ENCODE measurements at regions not wholly inside any gene's neighbourhood (a gene's known extent, or its start where the extent isn't known, plus 50 kb on each side); places are given as distances from the start of the nearest gene placed in this dataset.

- TF ChIP-seq, protein P1, sequence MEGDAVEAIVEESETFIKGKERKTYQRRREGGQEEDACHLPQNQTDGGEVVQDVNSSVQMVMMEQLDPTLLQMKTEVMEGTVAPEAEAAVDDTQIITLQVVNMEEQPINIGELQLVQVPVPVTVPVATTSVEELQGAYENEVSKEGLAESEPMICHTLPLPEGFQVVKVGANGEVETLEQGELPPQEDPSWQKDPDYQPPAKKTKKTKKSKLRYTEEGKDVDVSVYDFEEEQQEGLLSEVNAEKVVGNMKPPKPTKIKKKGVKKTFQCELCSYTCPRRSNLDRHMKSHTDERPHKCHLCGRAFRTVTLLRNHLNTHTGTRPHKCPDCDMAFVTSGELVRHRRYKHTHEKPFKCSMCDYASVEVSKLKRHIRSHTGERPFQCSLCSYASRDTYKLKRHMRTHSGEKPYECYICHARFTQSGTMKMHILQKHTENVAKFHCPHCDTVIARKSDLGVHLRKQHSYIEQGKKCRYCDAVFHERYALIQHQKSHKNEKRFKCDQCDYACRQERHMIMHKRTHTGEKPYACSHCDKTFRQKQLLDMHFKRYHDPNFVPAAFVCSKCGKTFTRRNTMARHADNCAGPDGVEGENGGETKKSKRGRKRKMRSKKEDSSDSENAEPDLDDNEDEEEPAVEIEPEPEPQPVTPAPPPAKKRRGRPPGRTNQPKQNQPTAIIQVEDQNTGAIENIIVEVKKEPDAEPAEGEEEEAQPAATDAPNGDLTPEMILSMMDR (IDR thresholded peaks at IDR 0.05): no peak
- TF ChIP-seq POLR2AphosphoS5 (IDR thresholded peaks at IDR 0.05): no peak
Observed at GRCh38 chr10:130363051-130363450, 226.9 kb downstream of the GLRX3 start.
